GM19025 (cell line): ENCODE measurements at regions not wholly inside any gene's neighbourhood (a gene's known extent, or its start where the extent isn't known, plus 50 kb on each side); places are given as distances from the start of the nearest gene placed in this dataset.
"Not testable (repeated sequence)": the region's sequence is repeated elsewhere in the genome, so short reads cannot be mapped to it uniquely, and the experiment has no call there.

Experiments
- ATAC-seq: cut with Tn5 transposase; IDR thresholded peaks from one replicate; pipeline ENCODE4 v1.9.1; 2021; ENCODE audit warnings: mild to moderate bottlenecking, low read depth, moderate library complexity; ENCODE audit not compliant: unreplicated experiment

DNA sequence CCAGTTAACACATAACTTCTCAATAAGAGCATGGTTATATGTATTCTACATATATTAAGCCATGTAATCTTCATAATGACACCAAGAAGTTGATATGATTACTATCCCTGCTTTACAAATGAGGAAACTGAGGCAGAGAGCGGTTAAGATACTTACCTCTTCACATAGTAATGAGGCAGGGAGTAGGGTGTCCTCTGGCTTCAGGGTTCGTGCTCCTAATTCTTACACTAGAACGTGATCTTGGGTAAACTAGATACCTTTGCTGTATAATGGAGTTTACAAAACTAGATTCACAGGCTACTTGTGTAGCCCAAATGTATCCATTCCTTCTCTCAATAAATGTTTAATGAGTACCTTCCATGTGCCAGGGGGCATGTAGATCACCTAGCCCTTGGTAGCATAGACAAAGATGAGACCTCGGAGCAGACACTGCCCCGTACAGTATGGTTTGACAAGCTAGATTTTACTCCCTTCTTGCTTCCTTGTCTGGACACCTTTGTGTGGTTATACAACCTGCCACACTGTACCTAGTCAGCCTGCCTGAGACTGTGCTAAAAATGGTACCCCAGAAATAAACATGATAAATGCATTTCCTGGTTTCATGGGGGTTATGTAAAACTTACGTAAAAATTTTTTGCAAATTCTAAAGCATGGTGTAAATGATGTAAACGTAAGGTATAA is 991.8 kb downstream of the VRK1 start:
- no peak for ATAC-seq

DNA sequence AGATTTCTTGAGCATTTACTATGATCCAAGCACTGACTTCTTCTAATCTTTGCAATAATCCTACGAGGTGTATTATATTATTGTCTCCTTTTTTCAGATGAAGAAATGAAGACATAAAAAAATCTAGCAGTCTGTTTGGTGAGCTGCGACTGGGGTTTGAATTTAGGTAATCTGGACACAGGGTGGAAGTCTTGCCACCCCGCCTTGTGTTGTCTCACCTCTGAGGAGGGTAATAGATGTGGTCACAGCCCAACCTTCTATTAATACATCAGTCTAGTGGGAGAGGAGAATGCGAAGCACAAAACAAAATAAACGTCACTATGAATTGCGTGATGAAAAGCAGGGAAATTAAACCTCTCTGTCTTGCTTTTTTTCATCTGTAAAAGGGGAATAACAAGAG is 993.9 kb downstream of the VRK1 start:
- ATAC-seq, result no peak

DNA sequence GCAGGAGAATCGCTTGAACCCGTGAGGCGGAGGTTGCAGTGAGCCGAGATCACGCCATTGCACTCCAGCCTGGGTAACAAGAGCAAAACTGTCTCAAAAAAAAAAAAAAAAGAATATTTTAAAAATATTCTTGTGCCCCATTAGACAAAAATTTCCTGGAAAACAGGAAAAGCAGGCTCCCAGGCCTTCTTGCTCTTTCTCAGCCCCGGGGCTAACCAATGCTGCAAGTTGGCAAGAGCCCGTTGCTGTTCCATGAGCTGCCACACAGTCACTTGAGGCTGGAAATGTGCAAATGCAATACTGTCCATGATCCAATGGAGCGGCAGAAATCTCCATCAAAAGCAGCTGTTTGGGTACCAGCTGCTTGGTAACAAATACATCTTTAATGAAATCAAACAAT is 994.7 kb downstream of the VRK1 start:
- ATAC-seq, result no peak

DNA sequence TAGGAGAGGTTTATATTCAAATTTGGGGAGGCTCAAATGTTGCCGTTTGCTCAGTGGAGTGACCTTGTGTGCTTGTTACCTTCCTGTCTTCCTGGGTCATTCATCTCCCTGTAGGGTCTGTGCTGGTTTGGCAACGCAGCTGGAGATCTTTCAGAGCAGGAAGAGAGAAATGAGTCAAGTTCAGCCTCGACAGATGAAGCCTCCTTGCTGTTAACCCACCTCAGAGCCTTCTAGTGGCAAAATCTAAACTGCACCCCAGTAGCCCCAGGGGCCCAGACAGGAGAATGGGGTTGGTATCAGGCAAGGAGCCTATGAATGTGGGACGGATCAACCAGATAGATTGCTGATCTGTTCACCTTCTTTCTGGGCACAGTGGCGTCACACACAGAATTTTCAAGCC is 999.3 kb downstream of the VRK1 start:
- ATAC-seq, result no peak

DNA sequence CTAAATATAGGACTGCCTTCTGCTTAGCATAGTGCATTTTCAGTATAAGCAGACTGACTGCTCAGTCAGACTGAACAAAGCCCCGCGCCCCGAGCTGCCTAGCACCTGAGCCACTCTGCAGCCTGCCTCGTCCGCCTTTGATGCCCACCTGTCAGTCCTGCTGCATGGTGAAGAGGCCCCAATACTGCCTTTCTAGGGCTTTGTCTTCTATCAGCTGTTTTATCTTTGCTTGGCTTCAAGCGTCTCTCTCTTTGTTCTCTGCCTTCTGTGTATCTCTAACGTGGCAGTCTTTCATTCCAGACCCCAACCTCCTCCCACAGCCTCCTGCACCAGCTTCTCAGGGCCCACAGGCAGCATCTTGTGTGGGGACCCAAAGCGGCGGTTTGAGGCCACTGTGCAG is 1001.0 kb downstream of the VRK1 start:
- no peak for ATAC-seq

DNA sequence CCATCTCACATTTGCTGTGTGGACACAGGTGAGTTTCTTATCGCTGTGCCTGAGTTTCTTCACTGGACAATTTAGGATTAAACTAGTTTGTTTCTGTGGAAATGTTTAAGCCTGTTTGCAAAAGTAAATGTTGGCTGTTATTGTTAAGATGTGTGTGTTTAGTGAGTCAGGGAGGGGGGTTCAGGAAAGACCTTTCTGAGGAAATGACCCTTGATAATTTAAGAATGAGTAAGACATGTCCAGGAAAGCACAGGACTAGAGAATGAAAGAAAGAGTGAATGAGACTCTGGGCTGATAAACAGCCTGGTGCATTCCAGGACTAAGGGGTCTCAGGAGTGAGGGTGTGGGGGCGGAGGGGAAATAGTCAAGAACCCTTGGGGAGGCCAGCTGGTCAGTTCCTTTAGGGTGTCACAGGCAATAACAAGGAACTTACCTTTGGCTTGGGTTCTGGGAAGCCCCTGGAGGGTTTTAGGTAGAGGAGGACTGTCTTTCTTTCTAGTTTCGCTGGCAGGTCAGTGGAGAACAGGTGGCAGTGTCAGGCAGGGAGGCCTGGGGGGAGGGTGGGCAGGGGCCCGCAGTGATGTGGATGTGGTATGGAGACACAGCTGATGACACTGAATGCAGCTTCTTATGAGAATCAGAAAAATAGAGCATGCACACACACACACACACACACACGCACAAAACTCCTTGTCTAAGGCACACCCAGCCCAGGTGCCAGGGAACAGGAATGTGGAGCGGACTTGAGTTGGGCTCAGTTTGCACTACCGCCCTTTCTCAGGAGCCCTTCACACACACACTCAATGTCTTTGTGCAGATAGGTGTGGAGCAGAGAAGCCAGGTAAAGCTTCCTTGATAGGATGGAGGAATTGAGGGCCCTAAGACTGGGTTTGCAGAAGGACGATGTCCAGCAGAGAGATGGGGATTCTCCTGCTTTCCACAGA is 1005.5 kb downstream of the VRK1 start:
- no peak for ATAC-seq

DNA sequence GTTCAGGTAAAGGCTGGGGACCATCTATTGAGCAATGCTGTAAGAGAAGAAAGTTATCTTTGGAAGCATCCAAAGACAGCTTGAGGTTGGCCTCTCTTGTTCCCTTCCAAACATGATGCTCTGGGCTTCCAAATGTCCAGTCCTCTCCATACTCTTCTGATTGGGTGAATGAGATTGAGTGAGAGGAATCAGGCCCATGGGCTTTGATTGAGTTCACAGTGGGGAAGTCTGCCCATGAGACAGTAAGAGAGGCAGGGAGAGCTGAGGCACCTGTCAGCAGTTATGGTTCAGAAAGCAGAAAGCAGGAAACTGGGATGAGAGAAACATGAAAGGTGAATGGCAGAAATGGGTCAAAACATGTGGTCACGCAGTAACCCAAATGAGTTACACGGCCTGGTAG is 1006.9 kb downstream of the VRK1 start:
- no peak for ATAC-seq

DNA sequence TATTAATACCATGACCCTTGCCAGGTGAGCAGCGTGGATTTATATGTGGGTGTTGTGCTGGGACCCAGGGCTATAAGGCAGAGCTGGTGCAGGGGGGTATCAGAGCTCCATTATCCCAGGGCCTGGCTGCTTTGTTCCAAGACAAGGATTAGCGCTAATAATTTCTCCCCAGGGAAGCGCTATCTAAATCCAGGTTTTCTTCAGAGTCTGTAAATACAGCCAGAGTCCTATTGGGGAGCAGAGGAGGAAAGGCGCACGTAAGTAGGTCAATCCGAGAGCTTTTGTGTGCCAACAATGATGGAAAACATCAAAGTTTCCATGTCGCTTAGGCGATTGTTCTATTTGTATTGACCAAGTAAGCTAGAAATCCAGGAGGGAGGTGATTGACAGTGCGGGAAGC is 1009.7 kb downstream of the VRK1 start:
- no peak for ATAC-seq

DNA sequence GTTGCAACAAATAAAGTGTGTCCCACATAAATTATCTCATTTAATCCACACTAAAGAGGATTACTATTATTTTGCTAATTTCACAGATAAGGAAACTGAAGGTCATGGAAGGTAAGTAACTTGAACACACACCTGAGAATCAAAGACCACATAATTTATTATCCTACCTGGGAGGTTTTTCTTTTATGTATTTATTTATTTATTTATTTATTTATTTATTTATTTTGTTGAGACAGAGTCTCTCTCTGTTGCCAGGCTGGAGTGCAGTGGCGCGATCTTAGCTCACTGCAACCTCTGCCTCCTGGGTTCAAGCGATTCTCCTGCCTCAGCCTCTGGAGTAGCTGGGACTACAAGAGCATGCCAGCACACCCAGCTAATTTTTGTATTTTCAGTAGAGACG is 1011.4 kb downstream of the VRK1 start:
- ATAC-seq, result not testable (repeated sequence)

DNA sequence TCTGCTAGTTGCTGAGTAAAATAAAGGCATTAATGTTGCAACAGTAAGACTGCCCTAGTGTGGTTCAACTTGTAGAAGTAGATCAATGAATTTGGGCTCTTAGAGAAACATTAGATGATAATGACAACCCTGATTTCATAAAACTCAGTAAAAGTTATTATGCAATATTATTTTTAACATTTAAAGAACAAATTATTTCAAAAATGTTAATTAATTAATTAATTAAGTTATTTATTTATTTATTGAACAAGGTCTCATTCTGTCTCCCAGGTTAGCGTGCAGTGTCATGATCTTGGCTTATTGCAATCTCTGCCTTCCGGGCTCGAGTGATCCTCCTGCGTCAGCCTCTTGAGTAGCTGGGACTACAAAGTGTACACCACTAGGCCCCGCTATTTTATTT is 1016.4 kb downstream of the VRK1 start:
- no peak for ATAC-seq

DNA sequence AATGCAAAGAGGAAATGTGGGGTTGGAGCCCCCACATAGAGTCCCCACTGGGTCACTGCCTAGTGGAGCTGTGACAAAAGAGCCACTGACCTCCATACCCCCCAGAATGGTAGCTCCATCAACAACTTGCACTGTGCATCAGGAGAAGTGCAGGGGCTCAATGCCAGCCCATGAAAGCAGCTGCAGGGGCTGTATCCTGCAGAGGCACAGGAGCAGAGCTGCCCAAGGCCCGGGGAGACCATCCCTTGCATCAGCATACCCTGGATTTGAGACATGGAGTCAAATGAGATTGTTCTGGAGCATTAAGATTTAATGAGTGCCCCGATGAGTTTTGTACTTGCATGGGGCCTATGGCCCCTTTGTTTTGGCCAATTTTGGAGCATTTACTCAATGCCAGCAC is 1023.6 kb downstream of the VRK1 start:
- ATAC-seq, result no peak

DNA sequence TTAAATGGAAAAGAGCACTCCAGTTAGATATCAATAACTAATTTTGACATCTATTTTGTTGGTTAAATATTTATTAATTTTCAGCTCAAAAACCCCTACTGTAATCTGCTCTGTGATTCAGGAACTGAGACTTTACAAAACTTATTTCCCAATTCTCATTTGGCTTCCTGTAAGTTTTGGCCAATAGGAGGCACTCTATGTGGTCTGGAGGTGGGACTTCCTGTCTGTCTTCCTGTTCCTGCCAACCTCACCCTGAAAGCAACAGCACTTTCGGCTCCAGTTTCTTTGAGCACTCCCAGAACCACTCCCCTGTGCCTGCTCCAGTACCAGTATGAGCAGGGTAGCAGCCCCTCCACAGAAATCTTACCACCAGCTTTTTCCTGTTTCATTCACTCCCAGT is 1027.0 kb downstream of the VRK1 start:
- ATAC-seq, result no peak

DNA sequence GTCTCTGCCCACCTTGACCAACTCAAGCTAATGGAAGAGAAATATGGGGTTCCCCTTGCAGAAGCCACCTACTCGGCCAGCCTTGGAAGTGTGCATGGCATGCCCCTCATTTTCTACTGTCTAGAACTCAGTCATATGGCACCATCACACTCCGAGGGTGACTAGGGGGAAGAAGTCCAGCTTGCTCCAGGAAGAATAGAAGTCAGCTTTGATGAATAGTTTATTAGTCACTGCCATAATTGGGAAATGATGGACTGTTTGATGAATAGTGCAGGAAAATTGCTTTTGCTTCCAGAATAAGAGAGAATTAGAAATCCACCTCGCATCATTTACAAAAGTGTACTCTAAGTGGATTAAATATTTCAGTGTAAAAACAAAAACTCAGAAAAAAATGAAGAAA is 1030.6 kb downstream of the VRK1 start:
- ATAC-seq, result no peak

DNA sequence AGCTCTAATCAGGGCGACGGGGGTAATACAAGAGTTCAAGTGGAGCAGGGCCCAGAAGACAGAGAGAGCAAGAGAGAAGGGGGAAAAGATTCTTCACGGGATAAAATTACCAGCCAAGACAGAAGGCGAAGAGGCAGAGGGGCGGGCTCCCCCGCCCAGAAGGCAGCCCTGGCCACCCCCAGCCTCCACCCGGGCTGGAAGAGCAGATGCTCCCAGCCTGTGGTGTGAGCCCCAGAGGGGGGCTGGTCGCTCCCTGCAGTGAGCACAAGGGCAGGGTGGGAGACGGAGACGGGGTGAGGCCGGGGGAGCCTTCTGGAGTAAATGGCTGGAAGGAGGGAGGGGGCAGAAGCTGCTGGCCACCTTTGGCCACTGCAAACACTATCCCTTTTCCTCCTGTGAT is 1035.6 kb downstream of the VRK1 start:
- no peak for ATAC-seq

DNA sequence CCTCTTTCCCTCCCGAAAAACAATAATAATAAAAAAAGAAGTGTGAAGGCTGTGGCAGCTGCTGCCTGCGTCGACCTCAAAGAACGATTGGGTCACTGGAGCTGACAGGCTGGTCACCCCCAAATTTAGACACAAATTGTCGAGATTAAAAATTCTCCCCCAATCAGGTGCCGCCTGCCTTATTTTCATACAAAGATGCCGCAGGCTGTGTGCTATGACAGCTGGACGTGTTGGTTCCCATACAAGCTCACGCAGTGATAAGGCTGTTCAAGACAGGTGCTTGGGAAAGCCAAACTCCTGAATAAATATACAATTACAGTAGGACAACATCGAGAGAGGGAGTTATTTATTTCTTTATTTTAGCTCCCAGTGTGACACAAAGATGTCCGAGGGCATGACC is 1041.8 kb downstream of the VRK1 start:
- ATAC-seq, result no peak

DNA sequence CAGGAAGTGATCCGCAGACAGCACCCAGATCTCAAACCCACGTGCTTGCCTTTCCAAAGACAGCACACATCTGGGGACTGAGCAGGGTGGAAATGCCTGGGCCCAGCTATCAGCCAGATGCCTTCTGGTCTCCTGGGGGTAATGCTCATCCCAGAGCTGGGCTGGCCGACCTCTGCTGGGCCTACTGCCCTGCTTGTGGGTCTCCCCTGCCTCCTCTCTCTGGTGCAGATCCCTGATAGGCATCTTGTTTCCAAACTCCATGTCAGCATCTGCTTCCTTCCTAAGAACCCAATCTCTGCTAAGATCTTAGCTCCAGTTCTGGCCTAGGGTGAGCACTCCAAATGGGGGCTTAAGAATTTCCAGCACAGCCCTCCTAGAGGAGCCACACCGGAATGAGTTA is 1043.0 kb downstream of the VRK1 start:
- no peak for ATAC-seq

DNA sequence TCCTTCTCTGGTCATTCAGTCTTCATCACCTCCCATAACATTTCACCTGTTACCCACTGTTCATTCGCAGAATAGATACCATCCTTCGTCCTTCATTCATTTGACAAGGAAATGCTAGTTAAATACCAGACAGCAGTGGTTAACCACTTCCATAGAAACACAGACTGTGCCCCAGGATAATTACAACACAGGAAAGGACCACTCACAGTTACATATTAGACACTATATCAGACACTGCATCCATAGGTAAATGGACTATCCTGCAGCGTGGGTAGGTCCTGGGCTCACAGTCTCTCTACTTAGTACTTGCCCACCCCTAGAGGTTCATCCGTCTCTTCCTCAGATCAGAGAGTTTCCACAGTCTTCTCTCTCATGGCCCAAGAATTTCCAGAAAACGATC is 1044.6 kb downstream of the VRK1 start:
- ATAC-seq, result no peak

DNA sequence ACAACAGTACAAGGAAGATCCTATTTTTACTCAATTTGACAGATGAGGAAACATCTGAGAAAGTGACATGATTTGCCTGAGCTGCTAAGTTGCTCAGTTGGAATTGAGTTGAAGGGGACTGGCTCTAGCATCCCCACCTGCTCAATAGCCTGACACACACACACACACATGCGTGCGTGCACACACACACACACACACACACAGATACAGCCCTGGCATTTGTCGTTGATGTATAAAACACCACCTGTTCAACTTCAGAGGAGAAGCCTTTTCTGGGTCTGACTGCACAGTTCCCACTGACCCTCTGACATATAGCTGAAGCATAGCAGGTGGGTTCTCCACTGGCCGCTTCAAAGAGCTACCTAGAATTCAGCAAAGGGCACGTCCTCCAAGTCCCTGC is 1045.9 kb downstream of the VRK1 start:
- no peak for ATAC-seq

DNA sequence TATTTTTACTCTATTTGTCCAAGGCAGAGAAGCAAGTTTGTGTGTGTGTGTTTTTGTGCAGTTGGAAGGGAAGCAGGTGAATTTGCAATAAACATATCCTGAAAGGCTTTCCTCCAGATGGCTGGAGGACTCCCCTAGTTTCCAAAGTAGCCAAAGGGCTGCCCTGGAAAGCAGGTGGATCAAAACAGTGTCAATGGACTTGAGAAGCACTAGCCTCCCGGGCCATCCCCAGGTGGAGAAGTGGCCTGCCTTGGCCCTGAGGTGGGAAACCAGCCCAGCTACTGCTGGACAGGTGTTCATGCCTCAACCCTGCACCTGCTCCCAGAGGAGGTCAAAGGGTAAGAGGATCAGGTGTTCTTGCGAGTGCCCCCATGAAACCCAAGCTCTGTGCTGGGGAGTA is 1046.9 kb downstream of the VRK1 start:
- ATAC-seq, result no peak

DNA sequence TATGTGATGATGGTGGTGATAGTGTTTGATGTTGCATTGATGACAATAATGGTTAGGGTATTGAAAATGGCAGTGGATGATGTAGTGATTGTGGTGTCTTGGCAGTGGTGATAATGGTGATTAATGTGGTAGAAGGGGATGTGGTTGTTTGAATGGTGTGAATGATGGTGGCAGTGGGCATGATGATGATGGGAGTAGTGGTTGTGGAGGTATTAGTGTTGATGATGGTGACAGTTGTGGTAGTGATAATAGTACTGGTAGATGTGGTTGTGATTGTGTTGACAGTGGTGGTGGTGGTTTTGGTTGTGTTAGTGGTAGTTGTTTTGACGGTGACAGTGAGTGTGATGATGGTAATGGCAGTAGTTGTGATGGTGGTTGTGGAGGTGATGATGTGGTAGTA is 1049.0 kb downstream of the VRK1 start:
- ATAC-seq, result no peak

DNA sequence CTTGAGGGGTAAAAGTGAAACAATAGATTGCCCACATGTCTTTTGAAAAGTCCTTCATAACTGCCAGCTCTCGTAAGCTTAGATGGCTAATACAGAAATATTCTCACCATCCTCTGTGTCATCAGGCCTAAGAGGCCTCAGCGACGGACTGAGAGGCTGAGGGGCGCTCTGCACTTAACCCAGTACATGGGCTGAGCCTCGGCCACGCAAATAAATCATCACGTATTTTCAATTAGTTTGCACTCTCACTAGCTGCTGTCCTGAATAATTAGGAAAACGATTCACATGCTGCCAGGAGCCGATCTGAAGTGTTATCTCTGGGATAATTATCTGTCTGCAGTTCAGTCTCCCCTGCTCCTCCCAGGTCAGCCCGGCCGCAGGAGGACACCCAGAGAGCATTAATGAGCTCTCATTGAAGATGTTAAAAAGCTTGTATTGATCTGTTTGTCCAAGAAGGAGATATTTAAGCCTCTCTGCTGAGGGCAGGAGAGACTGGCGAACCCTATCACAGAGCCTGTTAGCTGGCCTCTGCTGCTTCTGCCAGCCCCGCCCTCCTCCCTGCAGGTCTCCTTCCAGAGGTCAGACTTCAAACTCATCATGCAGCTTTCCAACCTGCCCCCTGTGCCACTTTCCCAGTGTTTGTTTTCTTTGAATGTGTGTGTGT is 1051.3 kb downstream of the VRK1 start:
- no peak for ATAC-seq

DNA sequence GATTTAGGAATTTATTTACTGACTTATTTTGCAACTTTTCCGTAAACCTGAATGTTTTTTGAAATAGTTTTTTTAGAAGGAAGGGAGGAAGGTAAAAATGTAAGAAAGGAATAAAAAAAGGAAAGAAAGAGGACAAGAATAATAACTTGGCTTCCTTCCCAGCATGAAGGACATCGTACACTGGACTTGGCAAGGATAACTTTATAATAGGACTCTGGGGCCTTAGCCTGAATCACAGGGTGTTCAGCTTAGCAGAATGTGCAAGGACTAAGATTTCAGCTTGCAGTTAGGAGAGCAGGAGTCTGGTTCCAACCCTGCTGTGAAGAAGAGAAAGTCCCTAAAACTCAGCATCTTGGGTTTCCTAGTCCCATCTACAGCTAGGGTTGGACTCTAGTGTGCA is 1053.3 kb downstream of the VRK1 start:
- no peak for ATAC-seq
